ENCODE measurements at regions not wholly inside any gene's neighbourhood (a gene's known extent, or its start where the extent isn't known, plus 50 kb on each side); places are given as distances from the start of the nearest gene placed in this dataset.

GRCh38 chr13:99860745-99861144, 110.8 kb downstream of the ZIC5 start:
- no peak for DNase-seq (ENCODE audit: low read depth in 2 of 2)

GRCh38 chr13:99859178-99860177, 112.1 kb downstream of the ZIC5 start:
- DNase-seq (ENCODE audit: low read depth in 2 of 2), result no peak

- no peak for DNase-seq (ENCODE audit: low read depth in 2 of 2)
Measured at GRCh38 chr13:99857738-99858137, 113.8 kb downstream of the ZIC5 start.

GRCh38 chr13:99855526-99856420, 115.8 kb downstream of the ZIC5 start:
- no peak for DNase-seq (ENCODE audit: low read depth in 2 of 2)

GRCh38 chr13:99854366-99854765, 117.2 kb downstream of the ZIC5 start:
- no peak for DNase-seq (ENCODE audit: low read depth in 2 of 2)

GRCh38 chr13:99847318-99847750, 124.2 kb downstream of the ZIC5 start:
- DNase-seq (ENCODE audit: low read depth in 2 of 2), result no peak

- DNase-seq (ENCODE audit: low read depth in 2 of 2), result no peak
Measured at GRCh38 chr13:99845161-99845874, 126.2 kb downstream of the ZIC5 start.

GRCh38 chr13:99844421-99844820, 127.1 kb downstream of the ZIC5 start:
- no peak for DNase-seq (ENCODE audit: low read depth in 2 of 2)

GRCh38 chr13:99843872-99844271, 127.7 kb downstream of the ZIC5 start:
- DNase-seq (ENCODE audit: low read depth in 2 of 2), result no peak

- no peak for DNase-seq (ENCODE audit: low read depth in 2 of 2)
Measured at GRCh38 chr13:99842405-99842804, 129.2 kb downstream of the ZIC5 start.

- no peak for DNase-seq (ENCODE audit: low read depth in 2 of 2)
Measured at GRCh38 chr13:99836291-99836690, 135.3 kb downstream of the ZIC5 start.

GRCh38 chr13:99835442-99835841, 136.1 kb downstream of the ZIC5 start:
- no peak for DNase-seq (ENCODE audit: low read depth in 2 of 2)

GRCh38 chr13:99834246-99834645, 137.3 kb downstream of the ZIC5 start:
- no peak for DNase-seq (ENCODE audit: low read depth in 2 of 2)

- no peak for DNase-seq (ENCODE audit: low read depth in 2 of 2)
Measured at GRCh38 chr13:99832347-99832746, 139.2 kb downstream of the ZIC5 start.

GRCh38 chr13:99830931-99831330, 140.6 kb downstream of the ZIC5 start:
- no peak for DNase-seq (ENCODE audit: low read depth in 2 of 2)

GRCh38 chr13:99829593-99830239, 141.9 kb downstream of the ZIC5 start:
- DNase-seq (ENCODE audit: low read depth in 2 of 2), result no peak

GRCh38 chr13:99829161-99829560, 142.4 kb downstream of the ZIC5 start:
- DNase-seq (ENCODE audit: low read depth in 2 of 2), result no peak

GRCh38 chr13:99828735-99829134, 142.8 kb downstream of the ZIC5 start:
- DNase-seq (ENCODE audit: low read depth in 2 of 2), result no peak

GRCh38 chr13:99828123-99828522, 143.4 kb downstream of the ZIC5 start:
- no peak for DNase-seq (ENCODE audit: low read depth in 2 of 2)

GRCh38 chr13:99827011-99827772, 144.4 kb downstream of the ZIC5 start:
- no peak for DNase-seq (ENCODE audit: low read depth in 2 of 2)

Data from stimulated activated CD8-positive, alpha-beta memory T cell treated with anti-CD3 and anti-CD28 coated beads, Interleukin-2, amount 100 ng/mL, for 1 hour (primary cell).